ENCODE measurements at regions not wholly inside any gene's neighbourhood (a gene's known extent, or its start where the extent isn't known, plus 50 kb on each side); places are given as distances from the start of the nearest gene placed in this dataset.

DNA sequence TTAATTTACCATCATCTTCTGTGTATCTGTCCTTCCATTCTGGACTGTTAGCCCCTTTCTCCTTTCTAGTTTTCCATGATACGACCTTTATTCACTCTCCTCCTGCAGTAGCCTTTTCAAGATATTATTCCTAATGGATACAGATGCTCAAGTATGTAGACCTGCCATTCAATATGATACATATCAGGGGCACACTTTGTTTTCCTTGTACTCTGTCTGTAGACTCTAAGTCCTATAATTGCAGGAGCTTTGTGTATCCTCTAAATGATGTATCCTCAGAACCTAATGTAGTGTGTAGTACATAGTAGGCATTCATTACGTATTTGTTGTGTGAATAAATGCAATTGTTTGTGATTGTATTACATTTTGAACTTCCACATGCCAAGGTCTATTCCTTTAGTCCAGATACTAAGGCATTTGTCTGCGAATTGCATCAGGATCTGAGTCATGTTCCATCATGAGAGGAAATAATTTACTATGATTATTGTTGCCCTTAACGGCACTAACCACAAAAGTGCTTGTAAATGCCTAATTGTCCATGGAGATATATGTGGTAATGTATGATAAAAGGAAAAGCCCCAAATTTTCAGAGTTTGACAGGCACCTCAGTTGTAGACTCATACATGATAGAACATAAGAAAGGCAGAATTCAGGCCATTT lies 57.1 kb upstream of the IZUMO3 start:
- no peak for DNase-seq
- Histone ChIP-seq H3K9ac (no peak overlapping the region), H3F3A (replicated peaks; ENCODE audit: insufficient read depth) (no peaks in the 10 kb centered on the region)

More for the DNA sequence above, 57.1 kb upstream of the IZUMO3 start:
- CTCF ChIA-PET, result no interaction called here
- no peak overlapping the region for H3K27ac ChIP-seq (ENCODE audit: low read depth in 2 of 2, low read length in 1 of 2)
- no peak overlapping the region for H3K4me3 ChIP-seq (ENCODE audit: low read depth in 2 of 2, low read length in 1 of 2)
- H3K9me2 ChIP-seq, result no peaks in the 10 kb centered on the region
- 19% methylated on average over 4 of the region's 4 CpGs for WGBS (ENCODE audit: low lambda C conversion rate)
- H3K9me3 ChIP-seq, result no peaks in the 10 kb centered on the region
- H3K36me3 ChIP-seq (replicated peaks in 1 of 2; ENCODE audit: control insufficient read depth in 1 of 2, insufficient read depth in 2 of 2, low read length in 1 of 2), result no peaks in the 10 kb centered on the region
- POLR2A ChIA-PET, result no interaction called here
- no peaks in the 10 kb centered on the region for H3K79me2 ChIP-seq (ENCODE audit: insufficient read depth)
- H3K4me2 ChIP-seq, result no peak overlapping the region
- no peak overlapping the region for H2AFZ ChIP-seq (ENCODE audit: low read depth)
- no peaks in the 10 kb centered on the region for H3K27me3 ChIP-seq (ENCODE audit: insufficient read depth)
- H3K4me1 ChIP-seq (ENCODE audit: control insufficient read depth in 1 of 2, insufficient read depth in 2 of 2, low read depth in 1 of 2, low read length in 1 of 2), result no peaks in the 10 kb centered on the region
- H4K20me1 ChIP-seq (ENCODE audit: insufficient read depth), result no peaks in the 10 kb centered on the region
- TF ChIP-seq, protein P1, sequence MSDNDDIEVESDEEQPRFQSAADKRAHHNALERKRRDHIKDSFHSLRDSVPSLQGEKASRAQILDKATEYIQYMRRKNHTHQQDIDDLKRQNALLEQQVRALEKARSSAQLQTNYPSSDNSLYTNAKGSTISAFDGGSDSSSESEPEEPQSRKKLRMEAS (IDR thresholded peaks at IDR 0.05; ENCODE audit: low read depth), result no peak
- TF ChIP-seq GABPA (IDR thresholded peaks at IDR 0.05; ENCODE audit: low read depth) (no peak), TEAD4 (IDR thresholded peaks at IDR 0.05; ENCODE audit: borderline replicate concordance, insufficient read depth) (no peak), CHD2 (IDR thresholded peaks at IDR 0.05; ENCODE audit: low read length, partially characterized antibody) (no peak), ELF1 (IDR thresholded peaks at IDR 0.05) (no peak), SMC3 (IDR thresholded peaks at IDR 0.05; ENCODE audit: low read depth, low read length) (no peak)
- TF ChIP-seq, protein P2, sequence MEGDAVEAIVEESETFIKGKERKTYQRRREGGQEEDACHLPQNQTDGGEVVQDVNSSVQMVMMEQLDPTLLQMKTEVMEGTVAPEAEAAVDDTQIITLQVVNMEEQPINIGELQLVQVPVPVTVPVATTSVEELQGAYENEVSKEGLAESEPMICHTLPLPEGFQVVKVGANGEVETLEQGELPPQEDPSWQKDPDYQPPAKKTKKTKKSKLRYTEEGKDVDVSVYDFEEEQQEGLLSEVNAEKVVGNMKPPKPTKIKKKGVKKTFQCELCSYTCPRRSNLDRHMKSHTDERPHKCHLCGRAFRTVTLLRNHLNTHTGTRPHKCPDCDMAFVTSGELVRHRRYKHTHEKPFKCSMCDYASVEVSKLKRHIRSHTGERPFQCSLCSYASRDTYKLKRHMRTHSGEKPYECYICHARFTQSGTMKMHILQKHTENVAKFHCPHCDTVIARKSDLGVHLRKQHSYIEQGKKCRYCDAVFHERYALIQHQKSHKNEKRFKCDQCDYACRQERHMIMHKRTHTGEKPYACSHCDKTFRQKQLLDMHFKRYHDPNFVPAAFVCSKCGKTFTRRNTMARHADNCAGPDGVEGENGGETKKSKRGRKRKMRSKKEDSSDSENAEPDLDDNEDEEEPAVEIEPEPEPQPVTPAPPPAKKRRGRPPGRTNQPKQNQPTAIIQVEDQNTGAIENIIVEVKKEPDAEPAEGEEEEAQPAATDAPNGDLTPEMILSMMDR (IDR thresholded peaks at IDR 0.05), result no peak

Small RNAs in the stretch of these regions (small RNA-seq; reads per million reads assigned to genes)
- 0 to 0.13 (median 0) reads per million in 7 experiments for gene RMRPP5
